Subcutaneous abdominal adipose tissue (tissue), 5 donors: ENCODE measurements at regions not wholly inside any gene's neighbourhood (a gene's known extent, or its start where the extent isn't known, plus 50 kb on each side); places are given as distances from the start of the nearest gene placed in this dataset.

Experiments used
- H3K27ac ChIP-seq: one replicate; pipeline ENCODE4 v1.7.0; 2013; ENCODE audit warnings: low read depth, mild to moderate bottlenecking, inconsistent platforms, low read length, moderate library complexity
- H3K27me3 ChIP-seq, 5 donors: one replicate each; pipeline ENCODE4 v1.7.0; 2013; ENCODE audit warnings: low read length in 5 of 5, inconsistent platforms in 1 of 5; ENCODE audit not compliant: control insufficient read depth in 5 of 5, insufficient read depth in 4 of 5
- H3K36me3 ChIP-seq, 5 donors: one replicate each; pipeline ENCODE4 v1.7.0; 2013; ENCODE audit warnings: low read length in 5 of 5; ENCODE audit not compliant: control insufficient read depth in 5 of 5, insufficient read depth in 5 of 5
- H3K4me1 ChIP-seq, 5 donors: one replicate each; pipeline ENCODE4 v1.7.0; 2013; ENCODE audit warnings: low read length in 5 of 5, mild to moderate bottlenecking in 3 of 5, moderate library complexity in 1 of 5; ENCODE audit not compliant: control insufficient read depth in 5 of 5, insufficient read depth in 5 of 5
- H3K4me3 ChIP-seq, 5 donors: one replicate each; pipeline ENCODE4 v1.7.0; 2013; ENCODE audit warnings: low read length in 5 of 5, low read depth in 1 of 5
- H3K9ac ChIP-seq, 5 donors: one replicate each; pipeline ENCODE4 v1.7.0; 2013; ENCODE audit warnings: low read length in 5 of 5, mild to moderate bottlenecking in 4 of 5, moderate library complexity in 3 of 5
- H3K9me3 ChIP-seq, 5 donors: one replicate each; pipeline ENCODE4 v1.7.0; 2013; ENCODE audit warnings: low read length in 5 of 5; ENCODE audit not compliant: control insufficient read depth in 5 of 5
- donor health status: healthy.
- donor health status: healthy.
- donor health status: healthy.
- donor health status: healthy.
- donor health status: healthy.

DNA sequence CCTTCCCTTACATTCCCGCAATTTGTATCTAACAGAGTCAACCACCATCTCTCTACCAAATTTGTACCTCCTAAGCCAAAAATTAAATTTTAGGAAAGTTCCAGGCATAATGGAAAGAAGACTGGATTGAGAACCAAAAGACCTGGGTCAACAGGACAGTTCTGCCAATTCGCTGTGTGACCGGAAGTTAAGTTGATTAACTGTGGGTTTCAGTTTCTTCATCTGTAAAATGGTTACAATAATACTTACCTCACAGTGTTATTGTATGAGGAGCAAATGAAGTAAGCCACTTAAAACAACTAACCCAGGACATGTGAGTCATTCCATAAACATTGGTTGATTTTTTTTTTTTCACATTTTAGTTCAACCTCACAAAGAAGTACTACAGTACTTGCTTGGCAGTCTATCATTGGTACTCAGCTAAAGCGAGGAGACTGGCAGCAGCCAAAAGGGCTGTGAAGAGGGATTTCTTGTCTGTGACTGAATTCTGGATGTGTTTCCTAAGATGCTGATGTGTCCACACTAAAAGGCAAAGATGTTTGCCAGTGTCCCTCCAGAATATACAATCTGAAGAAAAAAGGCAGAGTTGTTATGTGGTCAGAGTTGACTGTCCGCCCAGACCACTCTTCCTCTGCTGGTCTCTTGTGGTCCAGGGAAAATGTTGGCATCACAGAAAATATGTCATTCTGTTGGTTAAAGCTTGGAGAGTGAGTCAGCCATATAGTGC is 198.6 kb downstream of the TLE1 start:
- no peaks in the 10 kb centered on the region for H3K36me3 ChIP-seq
- no peaks in the 10 kb centered on the region for H3K27me3 ChIP-seq
- no peaks in the 10 kb centered on the region for H3K9me3 ChIP-seq
- H3K4me1 ChIP-seq, result no peaks in the 10 kb centered on the region
- H3K4me3 ChIP-seq, result no peak overlapping the region
- no peak overlapping the region for H3K27ac ChIP-seq
- H3K9ac ChIP-seq, result no peak overlapping the region

DNA sequence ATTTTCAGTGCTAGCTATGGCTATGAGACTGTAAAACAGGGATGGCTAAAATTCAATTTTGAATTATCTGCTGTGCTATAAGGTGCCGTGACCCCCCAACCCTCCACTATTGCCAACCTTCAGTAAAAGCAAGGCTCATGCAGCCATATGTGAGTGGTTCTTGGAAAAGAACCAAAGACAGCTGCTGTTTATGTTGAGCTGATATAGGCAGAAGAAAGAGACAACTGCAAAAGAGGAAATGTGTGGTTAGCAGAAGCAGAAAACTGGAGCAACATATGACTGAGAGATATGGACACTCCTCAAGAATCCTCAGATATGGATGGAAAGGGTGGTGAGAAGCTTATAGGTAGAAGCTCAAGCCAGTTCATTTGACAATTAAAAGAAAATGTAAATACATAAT is 200.3 kb downstream of the TLE1 start:
- H3K4me3 ChIP-seq, result no peak overlapping the region
- no peaks in the 10 kb centered on the region for H3K27me3 ChIP-seq
- no peak overlapping the region for H3K27ac ChIP-seq
- H3K9ac ChIP-seq, result no peak overlapping the region
- H3K9me3 ChIP-seq, result no peaks in the 10 kb centered on the region
- H3K4me1 ChIP-seq, result no peaks in the 10 kb centered on the region
- no peaks in the 10 kb centered on the region for H3K36me3 ChIP-seq

DNA sequence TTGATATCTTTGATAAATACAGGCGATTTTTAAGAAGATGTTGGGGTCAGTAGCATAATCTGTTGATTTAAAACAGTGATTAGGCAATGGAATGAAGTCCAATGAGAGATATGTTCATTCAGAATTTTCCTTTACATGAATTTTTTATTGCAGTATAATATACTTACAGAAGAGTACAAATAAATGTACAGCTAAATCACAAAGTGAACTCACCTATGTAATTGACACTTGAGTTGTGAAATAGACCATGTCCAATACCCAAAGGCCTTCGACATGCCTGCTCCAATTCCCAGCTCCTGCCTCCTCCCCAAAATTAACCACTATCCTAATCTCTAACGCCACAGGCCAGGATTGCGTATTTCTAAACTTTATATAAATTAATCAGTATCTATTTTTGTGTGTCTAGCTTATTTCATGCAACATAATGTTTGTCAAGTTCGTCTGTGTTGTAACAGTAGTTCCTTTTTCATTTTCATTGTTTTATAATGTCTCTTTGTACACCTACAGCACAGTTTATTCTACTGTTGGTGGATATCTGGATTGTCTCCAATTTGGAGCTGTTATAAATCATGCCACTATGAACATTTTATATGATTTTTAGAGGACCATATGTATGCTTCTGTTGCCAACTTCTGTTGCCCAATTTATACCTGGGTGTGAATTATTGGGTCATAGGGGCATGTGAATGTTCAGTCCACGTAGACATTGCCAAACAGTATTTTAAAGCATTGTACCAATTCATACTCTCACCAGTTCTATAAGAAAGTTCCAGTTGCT is 208.3 kb downstream of the TLE1 start:
- Histone ChIP-seq H3K9ac (no peak overlapping the region), H3K9me3 (peaks cover 0 to 3% (median 0%) of the 10 kb centered on the region in 5 donors), H3K27ac (no peak overlapping the region), H3K27me3 (no peaks in the 10 kb centered on the region), H3K4me3 (no peak overlapping the region), H3K4me1 (no peaks in the 10 kb centered on the region), H3K36me3 (no peaks in the 10 kb centered on the region)

DNA sequence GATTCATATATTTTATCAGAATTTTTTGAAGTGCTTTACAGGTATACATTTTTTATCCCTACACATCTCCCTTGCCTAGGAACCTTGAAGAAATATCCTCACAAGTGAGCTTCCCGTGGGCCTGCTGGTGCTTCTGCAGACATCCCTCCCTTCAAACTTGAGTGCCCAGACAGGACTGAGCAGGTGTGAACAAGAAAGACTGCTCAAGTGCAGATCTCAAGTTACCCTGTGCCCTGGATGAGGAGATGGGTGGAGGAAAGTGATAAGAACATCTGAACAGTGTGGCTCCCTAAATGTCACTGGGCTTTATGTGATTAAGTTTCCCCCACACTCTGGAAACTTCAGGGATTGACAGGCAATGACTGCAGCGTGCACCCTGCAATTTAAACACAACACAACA is 209.8 kb downstream of the TLE1 start:
- H3K4me1 ChIP-seq, result no peaks in the 10 kb centered on the region
- no peaks in the 10 kb centered on the region for H3K27me3 ChIP-seq
- H3K27ac ChIP-seq, result no peak overlapping the region
- no peaks in the 10 kb centered on the region for H3K36me3 ChIP-seq
- peaks cover 0 to 3% (median 0%) of the 10 kb centered on the region in 5 donors for H3K9me3 ChIP-seq
- H3K4me3 ChIP-seq, result no peak overlapping the region
- H3K9ac ChIP-seq, result no peak overlapping the region

DNA sequence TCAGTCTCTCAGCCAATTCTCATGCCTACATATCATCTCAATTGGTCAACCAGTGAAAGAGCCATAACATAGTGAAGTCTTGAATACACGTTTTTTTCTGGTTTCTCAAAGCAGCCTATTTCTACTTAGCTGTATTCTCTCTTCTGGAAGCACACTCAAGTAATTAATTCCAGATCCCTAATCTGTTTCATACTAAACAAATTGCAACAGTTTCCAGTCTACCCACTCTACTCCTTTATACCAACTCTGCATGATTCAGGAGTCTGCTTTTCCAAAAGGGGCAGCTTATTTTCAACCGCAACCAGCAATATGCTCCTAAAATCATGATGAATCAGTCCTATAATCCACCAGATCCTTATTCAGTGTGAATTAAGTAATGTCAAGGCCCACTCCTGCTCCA is 211.7 kb downstream of the TLE1 start:
- Histone ChIP-seq H3K9ac (no peak overlapping the region), H3K9me3 (peaks cover 0 to 3% (median 0%) of the 10 kb centered on the region in 5 donors), H3K27me3 (no peaks in the 10 kb centered on the region), H3K4me3 (no peak overlapping the region), H3K4me1 (no peaks in the 10 kb centered on the region), H3K27ac (no peak overlapping the region), H3K36me3 (no peaks in the 10 kb centered on the region)

DNA sequence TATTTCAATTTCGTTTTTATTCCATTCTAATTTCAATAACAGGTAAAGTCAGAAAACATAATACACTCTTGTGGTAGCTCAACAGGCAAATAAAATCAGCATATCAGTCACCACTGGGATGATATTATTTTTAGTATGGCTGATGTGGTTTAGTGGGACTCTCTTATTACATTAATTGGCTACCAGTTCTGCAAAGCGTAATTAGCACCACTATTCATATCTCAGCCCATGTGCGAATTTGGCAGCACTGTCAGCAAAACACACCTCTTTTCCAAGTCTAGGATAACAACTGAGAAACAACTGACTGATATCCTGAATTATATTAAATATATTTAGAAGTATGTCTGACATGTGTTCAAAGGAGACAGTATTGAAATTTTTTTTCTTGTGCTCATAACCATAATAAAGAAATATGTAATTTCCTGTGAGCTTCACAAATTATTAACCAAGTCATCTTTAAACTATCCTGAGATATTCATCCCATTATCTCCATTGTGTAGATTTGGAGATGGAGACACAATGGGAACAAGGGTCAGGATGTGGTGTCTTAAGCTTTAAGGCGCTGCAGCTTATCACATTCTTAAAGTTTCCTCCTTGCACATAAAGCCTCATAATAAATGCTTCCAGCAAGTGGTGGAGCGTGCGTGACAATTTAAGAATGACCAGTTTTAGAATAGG is 212.4 kb downstream of the TLE1 start:
- no peaks in the 10 kb centered on the region for H3K36me3 ChIP-seq
- no peaks in the 10 kb centered on the region for H3K4me1 ChIP-seq
- H3K9me3 ChIP-seq, result peaks cover 0 to 3% (median 0%) of the 10 kb centered on the region in 5 donors
- H3K4me3 ChIP-seq, result no peak overlapping the region
- H3K9ac ChIP-seq, result no peak overlapping the region
- no peaks in the 10 kb centered on the region for H3K27me3 ChIP-seq
- no peak overlapping the region for H3K27ac ChIP-seq

DNA sequence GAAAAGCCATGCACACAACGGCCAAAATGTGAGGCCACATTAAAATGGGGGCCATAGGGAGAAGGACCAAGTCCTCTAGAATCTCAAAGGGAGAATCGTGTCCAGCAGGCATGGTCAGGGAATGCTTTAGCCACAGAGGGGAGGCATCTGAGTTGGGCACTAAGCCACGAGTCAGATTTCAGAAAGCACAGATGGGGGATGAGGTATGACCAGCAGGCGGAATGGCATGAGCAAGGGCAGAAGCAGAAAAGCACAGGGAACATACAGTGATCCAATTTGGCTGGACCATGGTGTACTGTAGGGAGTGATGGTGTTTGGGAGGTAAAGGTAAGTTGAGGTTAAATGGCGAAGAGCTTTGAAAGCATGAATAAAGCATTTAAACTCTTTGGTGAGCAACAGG is 214.6 kb downstream of the TLE1 start:
- Histone ChIP-seq H3K4me3 (no peak overlapping the region), H3K36me3 (no peaks in the 10 kb centered on the region), H3K27me3 (no peaks in the 10 kb centered on the region), H3K27ac (no peak overlapping the region), H3K9ac (no peak overlapping the region), H3K4me1 (no peaks in the 10 kb centered on the region), H3K9me3 (no peaks in the 10 kb centered on the region)

DNA sequence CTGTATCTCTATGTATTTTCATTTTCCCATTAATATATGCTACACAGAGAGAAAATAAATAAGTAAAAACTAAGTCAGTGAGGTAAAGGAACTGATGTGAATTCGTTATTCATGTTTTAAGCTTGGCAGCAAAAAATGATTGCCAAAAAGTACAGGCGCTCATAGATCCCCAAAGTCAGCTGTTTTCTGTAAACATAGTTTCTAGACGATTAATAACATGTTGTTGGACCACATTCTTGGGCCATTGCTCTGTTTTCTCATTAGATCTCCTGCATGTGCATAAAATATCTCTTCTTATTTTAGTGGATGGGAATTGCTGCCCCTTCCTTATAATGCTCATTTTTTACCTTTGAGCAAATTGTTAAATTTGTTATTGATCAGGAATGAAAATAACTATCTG is 215.2 kb downstream of the TLE1 start:
- Histone ChIP-seq H3K27me3 (no peaks in the 10 kb centered on the region), H3K4me1 (no peaks in the 10 kb centered on the region), H3K27ac (no peak overlapping the region)

DNA sequence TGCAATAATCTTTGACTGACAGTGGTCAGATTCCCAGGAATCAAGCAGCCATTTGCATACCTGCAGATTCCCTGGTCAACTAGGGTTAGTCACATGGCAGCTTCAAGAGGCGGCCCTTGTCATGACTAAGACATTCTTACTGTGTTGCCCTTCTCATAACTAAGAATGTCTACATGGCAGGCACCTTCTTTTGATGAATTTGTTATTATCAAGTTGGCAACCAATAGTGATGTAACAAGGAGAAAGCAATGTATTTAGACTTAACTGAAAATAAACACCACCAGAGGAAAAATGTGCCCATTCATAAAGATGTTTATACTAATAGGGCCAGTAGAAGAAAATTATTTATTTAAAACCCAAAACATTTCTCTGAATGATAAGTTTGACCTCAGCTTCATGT is 215.6 kb downstream of the TLE1 start:
- Histone ChIP-seq H3K27ac (no peak overlapping the region), H3K27me3 (no peaks in the 10 kb centered on the region), H3K9ac (no peak overlapping the region), H3K4me3 (no peak overlapping the region), H3K9me3 (no peaks in the 10 kb centered on the region), H3K36me3 (no peaks in the 10 kb centered on the region), H3K4me1 (no peaks in the 10 kb centered on the region)

More for the DNA sequence above, 215.2 kb downstream of the TLE1 start:
- Histone ChIP-seq H3K9me3 (no peaks in the 10 kb centered on the region), H3K9ac (no peak overlapping the region), H3K4me3 (no peak overlapping the region), H3K36me3 (no peaks in the 10 kb centered on the region)

DNA sequence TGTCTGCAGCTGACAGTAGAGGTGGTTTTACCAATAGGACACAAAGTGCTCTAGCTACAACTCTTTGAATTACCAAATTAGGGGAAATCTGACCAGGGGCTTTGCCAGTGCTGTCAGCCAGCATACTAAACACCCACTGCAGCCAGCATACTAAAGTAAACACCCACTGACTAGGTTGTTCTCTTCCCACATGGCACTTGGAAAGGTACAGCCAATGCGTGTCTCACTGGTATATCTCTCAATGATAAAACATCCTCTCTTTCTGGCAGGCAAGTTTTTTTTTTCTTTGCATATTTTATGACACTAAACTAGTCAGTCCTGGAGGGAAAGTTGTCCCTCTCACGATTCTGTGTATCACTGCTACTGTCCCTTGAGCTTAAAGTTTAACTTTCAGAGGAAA is 216.1 kb downstream of the TLE1 start:
- H3K4me3 ChIP-seq, result no peak overlapping the region
- H3K27me3 ChIP-seq, result no peaks in the 10 kb centered on the region
- no peaks in the 10 kb centered on the region for H3K36me3 ChIP-seq
- no peaks in the 10 kb centered on the region for H3K4me1 ChIP-seq
- H3K27ac ChIP-seq, result no peak overlapping the region
- H3K9me3 ChIP-seq, result no peaks in the 10 kb centered on the region
- no peak overlapping the region for H3K9ac ChIP-seq
